ENCODE measurements at regions not wholly inside any gene's neighbourhood (a gene's known extent, or its start where the extent isn't known, plus 50 kb on each side); places are given as distances from the start of the nearest gene placed in this dataset.

- DNase-seq, result no peak
Measured at GRCh38 chr2:5751873-5752482, 59.8 kb downstream of the SOX11 start.

- no peak for DNase-seq
Measured at GRCh38 chr2:5756272-5756671, 64.1 kb downstream of the SOX11 start.

- no peak for DNase-seq
Measured at GRCh38 chr2:5758346-5758745, 66.2 kb downstream of the SOX11 start.

GRCh38 chr2:5759949-5760348 is 67.8 kb downstream of the SOX11 start:
- DNase-seq, result no peak

- DNase-seq, result no peak
Measured at GRCh38 chr2:5763531-5763930, 71.3 kb downstream of the SOX11 start.

- no peak for DNase-seq
Measured at GRCh38 chr2:5764041-5764440, 71.9 kb downstream of the SOX11 start.

GRCh38 chr2:5766056-5766455 is 73.9 kb downstream of the SOX11 start:
- no peak for DNase-seq

- no peak for DNase-seq
Measured at GRCh38 chr2:5766561-5766960, 74.4 kb downstream of the SOX11 start.

- DNase-seq, result peak; percentile 53
Measured at GRCh38 chr2:5777131-5777535, 84.9 kb downstream of the SOX11 start.

- no peak for DNase-seq
Measured at GRCh38 chr2:5781679-5782078, 89.5 kb downstream of the SOX11 start.

- no peak for DNase-seq
Measured at GRCh38 chr2:5782103-5782502, 89.9 kb downstream of the SOX11 start.

- DNase-seq, result no peak
Measured at GRCh38 chr2:5788447-5788846, 96.3 kb downstream of the SOX11 start.

GRCh38 chr2:5791371-5791770 is 99.2 kb downstream of the SOX11 start:
- no peak for DNase-seq

- no peak for DNase-seq
Measured at GRCh38 chr2:5794012-5794411, 101.8 kb downstream of the SOX11 start.

- DNase-seq, result no peak
Measured at GRCh38 chr2:5798084-5798483, 105.9 kb downstream of the SOX11 start.

GRCh38 chr2:5799348-5799747 is 107.2 kb downstream of the SOX11 start:
- DNase-seq, result no peak

GRCh38 chr2:5803547-5803946 is 111.4 kb downstream of the SOX11 start:
- no peak for DNase-seq

- DNase-seq, result no peak
Measured at GRCh38 chr2:5818961-5819600, 126.9 kb downstream of the SOX11 start.

- no peak for DNase-seq
Measured at GRCh38 chr2:5824126-5824525, 131.9 kb downstream of the SOX11 start.

GRCh38 chr2:5825686-5826085 is 133.5 kb downstream of the SOX11 start:
- no peak for DNase-seq

GRCh38 chr2:5826979-5827655 is 134.9 kb downstream of the SOX11 start:
- DNase-seq, result no peak

GRCh38 chr2:5834501-5834900 is 142.3 kb downstream of the SOX11 start:
- DNase-seq, result no peak

GRCh38 chr2:5839550-5839949 is 147.4 kb downstream of the SOX11 start:
- no peak for DNase-seq

GRCh38 chr2:5841126-5841525 is 148.9 kb downstream of the SOX11 start:
- no peak for DNase-seq

GRCh38 chr2:5842326-5842725 is 150.1 kb downstream of the SOX11 start:
- DNase-seq, result no peak
